ENCODE measurements at regions not wholly inside any gene's neighbourhood (a gene's known extent, or its start where the extent isn't known, plus 50 kb on each side); places are given as distances from the start of the nearest gene placed in this dataset.

DNA sequence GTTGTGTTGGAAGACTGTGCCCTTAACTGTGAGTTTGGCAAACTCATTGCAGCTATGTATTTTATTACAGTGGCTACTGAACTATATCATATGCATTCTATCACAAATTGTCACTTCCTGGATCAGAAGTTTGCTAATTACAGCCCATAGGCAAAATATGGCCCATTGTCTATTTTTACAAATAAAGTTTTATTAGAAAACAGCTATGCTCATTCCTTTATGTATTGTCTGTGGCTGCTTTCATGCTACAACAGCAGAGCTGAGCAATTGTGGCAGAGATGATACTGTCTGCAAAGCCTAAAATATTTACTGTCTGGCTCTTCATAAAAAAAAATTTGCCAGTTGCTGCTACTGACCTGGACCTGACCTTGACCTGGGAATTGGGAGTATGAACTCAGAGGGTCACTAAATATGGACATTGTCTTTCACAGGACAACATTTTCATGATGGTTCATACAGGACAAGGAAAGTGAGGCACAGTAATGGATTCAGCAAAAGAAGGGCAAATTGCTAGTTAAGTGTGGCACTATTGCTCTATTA, 316.9 kb downstream of the ZNF621 start:
- no peak for ATAC-seq
- intact Hi-C loops (cut with DNase I, micrococcal nuclease) = no loop called here
- DNase-seq = no peak

DNA sequence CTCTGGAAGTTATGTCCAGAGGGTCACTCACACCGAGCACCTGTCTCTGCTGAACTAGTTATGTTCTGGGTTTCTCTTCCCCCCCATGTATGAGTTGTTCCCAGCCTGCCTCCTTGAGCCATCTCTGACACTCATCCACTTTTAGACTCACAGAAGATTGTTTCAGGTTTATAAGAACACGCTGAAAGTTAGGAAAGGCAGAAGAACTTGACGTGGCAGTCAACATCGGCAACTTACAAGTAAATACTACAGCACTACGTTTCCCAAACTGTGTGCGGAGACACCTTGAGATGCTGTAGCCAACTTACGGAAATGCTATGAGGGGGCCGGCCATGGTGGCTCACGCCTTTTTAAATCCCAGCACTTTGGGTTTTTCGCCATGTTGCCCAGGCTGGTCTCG, 318.0 kb downstream of the ZNF621 start:
- no peak for ATAC-seq
- DNase-seq = no peak
- intact Hi-C loops (cut with DNase I, micrococcal nuclease) = no loop called here

DNA sequence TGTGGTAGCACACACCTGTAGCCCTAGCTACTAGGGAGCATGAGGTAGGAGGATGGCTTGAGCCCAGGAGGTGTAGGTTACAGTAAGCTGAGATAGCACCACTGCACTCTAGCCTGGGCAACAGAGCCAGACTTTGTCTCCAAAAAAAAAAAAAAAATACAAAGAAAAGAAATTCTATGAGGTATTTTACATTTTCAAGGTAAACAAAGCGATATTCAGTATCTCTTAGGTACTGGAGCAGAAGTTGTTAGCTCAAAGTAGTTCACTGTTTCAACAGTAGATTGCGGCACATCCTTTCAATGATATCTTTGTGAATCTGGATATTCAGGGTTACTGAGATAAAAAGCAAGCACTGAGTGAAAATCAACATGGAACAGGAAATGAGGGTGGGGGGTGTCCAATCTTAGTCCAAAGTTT, 318.5 kb downstream of the ZNF621 start:
- ATAC-seq (no peak), DNase-seq (no peak)
- intact Hi-C loops (cut with DNase I, micrococcal nuclease) = no loop called here

DNA sequence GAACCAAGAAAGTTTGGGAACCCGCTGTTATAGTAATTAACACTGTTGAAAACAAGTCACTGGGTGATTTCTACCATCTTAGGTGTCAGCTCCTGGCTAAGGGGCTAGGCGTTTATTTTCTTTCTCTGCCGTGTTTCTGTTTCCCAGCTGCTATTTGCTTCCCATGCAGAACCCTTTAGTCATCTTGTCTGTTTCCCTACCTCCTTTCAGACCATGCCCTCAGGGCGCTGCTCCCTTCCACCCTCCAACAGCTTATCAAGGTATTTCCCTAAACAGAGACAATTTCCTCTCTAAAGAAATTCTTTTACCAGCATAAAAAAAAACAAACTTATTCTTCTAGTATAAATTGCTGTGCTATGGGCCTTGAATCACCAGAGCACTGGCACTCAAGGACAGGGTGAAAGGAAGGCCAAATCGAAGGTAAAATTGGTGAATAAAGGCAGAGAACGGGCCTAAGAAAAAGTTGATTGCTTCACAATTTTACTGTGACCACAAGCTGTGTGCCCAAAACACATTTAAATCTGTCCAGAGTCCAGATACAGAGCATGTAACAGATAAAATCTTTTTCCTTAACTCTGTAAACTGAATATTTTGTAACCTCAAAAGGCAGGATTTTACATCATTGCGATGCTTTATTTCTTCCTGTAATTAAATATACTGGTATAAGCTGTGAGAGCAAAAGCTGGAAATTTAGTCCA, 319.2 kb downstream of the ZNF621 start:
- no peak for DNase-seq
- ATAC-seq = no peak
- intact Hi-C loops (cut with DNase I, micrococcal nuclease) = no loop called here

DNA sequence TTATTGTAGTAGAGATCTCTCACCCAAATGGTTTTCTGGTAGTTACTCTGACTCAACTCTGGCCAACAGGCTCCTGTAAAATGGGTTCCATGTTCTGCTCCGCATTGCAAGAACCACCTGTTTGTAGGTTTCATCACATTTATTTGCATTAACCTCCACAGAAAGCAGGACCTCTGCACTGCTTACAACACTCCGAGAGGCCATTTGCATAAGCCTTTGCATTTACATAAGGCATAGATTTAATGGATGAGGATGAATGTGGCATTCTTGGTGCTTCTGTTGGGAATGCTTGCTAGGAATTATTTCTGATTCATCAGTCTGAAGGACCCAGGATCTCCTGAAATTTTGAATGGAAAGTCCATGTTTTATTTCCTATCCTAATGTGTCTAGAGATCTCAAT, 320.1 kb downstream of the ZNF621 start:
- no peak for DNase-seq
- intact Hi-C loops (cut with DNase I, micrococcal nuclease) = no loop called here
- no peak for ATAC-seq

DNA sequence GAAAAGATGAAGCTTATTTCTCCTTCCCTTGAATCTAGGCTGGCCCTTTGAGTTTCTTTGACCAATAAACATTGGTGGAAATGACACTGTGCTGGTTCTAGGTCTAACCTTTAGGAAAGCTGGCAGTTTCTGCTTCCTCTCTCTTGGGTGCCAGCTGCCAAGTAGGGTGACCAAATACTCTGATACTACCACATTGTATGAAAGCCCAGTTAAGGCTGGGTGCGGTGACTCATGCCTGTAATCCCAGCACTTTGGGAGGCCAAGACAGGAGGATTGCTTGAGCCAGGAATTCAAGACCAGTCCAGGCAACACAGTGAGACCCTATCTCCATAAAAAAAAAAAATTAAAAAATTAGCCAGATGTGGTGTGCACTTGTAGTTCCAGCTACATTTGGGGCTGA, 320.7 kb downstream of the ZNF621 start:
- ATAC-seq (no peak), DNase-seq (no peak)
- intact Hi-C loops (cut with DNase I, micrococcal nuclease) = no loop called here

DNA sequence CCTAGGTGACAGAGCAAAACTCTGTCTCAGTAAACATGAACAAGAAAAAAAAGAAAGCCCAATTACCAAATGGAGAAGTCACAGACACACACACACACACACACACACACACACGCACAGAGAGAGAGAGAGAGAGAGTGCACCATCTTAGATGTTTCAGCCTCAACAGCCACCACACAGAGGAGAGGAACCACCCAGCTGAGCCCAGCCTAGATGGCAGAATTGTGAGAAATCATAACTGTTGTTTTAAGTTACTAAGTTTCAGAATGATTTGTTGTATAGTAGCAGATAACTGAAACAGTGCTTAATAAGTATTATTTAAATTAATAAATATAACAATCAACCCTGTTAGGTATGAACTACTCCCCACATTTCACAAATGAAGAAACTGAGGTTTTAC, 321.2 kb downstream of the ZNF621 start:
- no peak for ATAC-seq
- intact Hi-C loops (cut with DNase I, micrococcal nuclease) = no loop called here

DNA sequence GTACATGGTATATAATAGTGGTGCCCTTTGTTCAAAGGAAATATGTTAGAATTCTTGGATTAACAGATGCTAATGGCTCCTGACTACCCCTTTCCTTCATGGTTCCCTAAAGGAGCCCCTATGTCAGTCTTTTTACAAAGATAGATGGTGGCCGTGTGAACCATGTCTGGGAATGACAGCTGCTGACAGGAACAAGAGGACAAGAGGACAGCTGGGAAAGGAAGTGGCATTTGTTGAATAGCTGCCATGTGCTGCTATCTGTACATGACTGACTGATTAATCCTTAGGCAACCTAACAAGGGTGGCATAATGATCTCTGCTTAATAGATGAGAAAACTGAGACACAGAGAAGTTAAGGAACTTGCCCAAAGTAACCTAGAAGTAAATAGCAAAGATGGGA, 321.7 kb downstream of the ZNF621 start:
- ATAC-seq = no peak
- no peak for DNase-seq
- intact Hi-C loops (cut with DNase I, micrococcal nuclease) = no loop called here

More for the DNA sequence above, 321.2 kb downstream of the ZNF621 start:
- DNase-seq = no peak

DNA sequence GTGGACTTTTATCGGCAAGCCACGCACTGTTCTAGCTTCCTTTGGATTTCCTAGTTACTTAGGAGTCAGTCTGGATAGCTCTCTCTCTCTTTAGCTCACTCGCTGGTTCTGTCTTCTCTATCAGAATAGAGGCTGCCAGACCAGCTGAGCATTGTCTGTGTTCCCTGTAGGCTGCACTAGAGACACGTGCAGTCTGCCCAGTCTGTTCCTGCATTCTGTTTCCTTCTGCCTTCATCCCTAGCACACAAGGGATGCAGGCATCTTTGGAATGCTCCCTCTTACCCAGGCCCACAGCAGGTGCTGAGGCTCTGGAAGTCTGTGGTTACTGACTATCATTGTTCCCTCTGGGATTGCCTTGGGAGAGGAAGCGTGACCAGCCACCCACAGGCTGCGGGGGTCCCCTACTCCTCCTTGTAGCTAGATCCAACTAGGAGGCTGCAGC, 322.8 kb downstream of the ZNF621 start:
- intact Hi-C loops (cut with DNase I, micrococcal nuclease) = no loop called here
- ATAC-seq (peak; percentile 50), DNase-seq (no peak)

DNA sequence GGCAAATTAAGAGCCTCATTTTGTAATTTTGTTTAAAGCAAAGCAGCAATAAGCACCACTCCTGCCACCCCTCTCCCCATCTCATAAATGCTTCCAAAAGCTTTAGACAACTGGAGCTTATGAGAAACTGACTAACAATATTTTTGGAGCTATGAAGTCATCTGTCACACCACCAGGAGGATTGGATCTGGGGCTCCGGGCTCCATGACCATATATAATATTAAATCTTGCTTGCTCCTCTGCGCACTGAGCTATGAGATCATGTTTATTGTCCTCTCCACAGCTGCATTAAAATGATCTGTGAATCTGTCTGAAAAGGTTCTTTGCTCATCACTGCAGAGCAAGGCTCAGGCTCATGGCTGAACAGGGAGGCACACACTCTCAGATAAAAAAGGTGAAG, 323.7 kb downstream of the ZNF621 start:
- DNase-seq = no peak

DNA sequence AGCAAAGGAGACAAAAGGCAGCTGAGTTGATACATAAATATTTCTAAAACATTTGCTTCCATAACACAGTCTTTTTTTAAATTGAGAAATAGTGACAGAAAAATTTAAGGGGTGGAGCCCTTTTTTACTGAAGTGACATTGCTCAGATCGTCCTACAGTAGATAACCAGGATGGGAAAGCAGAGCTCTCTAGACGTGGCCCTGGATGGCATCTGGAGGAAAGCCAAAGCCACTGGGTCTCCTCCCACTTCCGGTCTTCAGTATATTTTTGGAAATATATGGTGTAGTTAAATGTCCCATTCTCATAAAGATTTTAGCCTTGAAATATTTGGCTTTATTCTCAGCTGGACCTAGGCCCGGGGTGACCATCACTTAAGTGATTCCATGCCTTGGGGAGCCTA, 326.1 kb downstream of the ZNF621 start:
- intact Hi-C loops (cut with DNase I, micrococcal nuclease) = no loop called here
- DNase-seq (no peak), ATAC-seq (no peak)

More for the DNA sequence above, 323.7 kb downstream of the ZNF621 start:
- intact Hi-C loops (cut with DNase I, micrococcal nuclease) = no loop called here
- no peak for ATAC-seq

DNA sequence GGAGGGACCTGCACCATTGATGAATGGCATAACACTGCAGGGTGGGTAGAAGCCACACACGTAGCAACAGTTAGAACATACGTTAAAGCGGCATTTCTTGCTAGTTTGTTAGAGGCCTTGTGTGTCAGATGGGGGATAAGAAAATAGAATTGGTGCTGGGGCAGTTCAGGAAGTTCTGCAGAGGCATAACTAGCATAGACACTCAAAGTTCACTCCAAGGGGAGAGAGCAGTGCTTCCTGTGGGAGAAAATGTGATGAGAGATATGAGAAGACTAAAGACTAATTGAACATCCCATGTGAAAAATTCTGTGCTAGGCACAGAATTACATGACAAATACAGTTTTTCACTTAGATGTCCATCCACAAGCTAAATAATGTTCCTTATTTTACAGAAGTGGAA, 327.1 kb downstream of the ZNF621 start:
- DNase-seq (no peak), ATAC-seq (no peak)
- intact Hi-C loops (cut with DNase I, micrococcal nuclease) = no loop called here

DNA sequence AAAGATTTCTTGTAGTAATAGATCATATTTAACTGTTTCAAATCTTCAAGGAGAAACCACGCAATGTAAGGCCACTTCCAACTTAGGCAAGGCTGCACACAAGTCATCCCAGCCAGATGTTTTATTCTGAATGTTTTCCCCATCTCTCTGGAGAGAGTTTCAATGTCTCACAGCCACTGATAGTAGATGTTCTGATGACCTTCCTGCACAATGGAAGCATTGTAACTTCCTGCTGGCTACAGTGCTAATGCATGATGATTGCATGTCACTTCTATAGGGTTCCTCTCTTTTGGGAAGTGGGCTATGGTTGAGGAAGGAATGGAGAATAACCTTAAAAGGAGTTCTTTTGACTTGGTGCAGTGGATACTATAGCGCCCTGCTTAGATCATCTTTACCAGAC, 328.0 kb downstream of the ZNF621 start:
- no peak for DNase-seq
- intact Hi-C loops (cut with DNase I, micrococcal nuclease) = no loop called here
- ATAC-seq = no peak

DNA sequence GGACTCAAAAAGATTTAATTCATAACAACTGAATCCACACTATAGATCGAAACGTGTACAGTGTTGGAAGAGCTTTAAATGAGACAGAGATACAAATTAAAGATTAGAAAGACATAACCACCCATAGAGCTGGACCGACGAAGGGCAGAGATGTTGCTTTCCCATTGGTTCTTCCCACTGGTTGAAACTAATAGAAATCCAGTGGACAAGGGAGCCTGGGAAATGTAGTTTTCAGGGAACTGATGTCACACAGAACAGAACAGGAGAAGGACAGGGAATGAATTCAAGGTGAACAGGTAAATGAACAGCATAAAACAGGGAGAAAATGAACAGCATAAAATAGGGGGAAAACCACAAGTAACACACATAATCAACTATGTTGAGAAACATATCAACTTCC, 328.7 kb downstream of the ZNF621 start:
- no peak for DNase-seq
- intact Hi-C loops (cut with DNase I, micrococcal nuclease) = no loop called here
- ATAC-seq = no peak

DNA sequence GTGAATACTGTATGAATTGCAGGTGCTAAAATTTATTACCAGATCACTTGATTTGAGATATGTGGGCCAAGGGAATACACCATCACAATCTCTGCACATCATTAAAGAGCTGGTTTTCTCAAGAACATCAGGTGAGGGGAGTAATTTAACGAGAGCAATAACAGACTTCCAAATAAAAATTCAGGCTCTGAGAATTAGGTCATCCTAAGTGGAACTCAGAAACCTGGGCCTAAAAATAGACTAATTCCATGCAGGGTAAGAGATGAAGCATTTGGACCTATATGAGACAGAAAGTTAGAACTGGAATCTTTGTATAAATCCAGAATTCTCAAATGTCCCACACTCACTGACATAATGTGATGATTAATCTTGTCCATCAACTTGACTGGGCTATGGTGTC, 331.1 kb downstream of the ZNF621 start:
- DNase-seq = no peak
- intact Hi-C loops (cut with DNase I, micrococcal nuclease) = no loop called here
- no peak for ATAC-seq

DNA sequence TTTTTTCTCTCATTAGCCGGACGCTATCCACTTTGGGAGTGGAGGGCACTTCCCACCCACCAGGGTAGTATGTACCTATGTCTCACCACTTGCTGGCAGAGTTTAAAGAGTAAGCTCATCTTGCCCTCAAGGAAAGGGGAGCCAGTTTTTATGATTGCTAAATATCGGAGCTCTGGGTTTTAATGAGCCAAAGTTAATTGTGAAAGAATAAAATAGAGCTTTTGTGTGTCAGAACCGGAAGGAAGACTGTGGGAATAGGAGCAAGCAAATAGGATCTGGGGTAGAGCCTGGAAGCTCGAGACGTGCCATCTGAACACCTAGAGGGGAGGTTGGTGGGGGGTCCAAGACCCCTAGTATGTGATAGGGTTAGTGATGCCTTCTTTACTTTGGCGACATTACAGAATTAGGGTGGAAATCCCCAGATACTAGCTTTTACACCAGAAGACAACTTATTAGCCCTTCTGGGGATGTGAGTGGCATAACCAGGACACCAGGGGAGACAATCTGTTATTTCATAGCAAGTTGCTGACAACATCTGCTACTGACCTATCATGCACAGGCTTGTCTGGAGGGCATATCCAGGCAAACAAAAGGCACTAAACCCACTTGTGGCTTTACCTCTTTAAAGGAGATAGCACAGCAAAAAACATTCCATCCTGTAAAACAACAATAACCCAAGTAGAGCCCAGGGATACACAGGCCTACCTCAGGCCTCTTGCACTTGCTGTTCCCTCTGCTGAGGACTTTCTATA, 333.8 kb downstream of the ZNF621 start:
- intact Hi-C loops (cut with DNase I, micrococcal nuclease) = no loop called here
- ATAC-seq (no peak), DNase-seq (no peak)

DNA sequence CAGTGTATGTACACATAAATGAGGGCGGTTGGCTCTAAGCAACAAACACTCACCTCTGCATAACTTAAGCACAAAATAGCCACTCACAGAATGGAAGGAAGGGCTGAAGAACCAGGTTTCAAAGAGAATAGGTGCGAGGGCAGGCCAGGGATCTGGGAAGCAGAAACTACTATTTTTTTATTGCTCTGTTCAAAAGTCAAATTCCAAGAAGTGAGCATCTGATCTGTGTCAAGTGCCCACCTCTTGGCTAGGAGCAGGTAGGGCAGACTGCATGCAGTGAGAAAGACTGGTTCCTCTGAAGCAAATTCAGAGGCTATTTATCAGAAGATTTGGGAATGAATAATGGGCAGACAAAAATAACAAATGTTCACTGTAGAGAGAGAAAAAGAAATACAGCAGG, 336.4 kb upstream of the CTNNB1 start:
- ATAC-seq (no peak), DNase-seq (no peak)
- intact Hi-C loops (cut with DNase I, micrococcal nuclease) = no loop called here

DNA sequence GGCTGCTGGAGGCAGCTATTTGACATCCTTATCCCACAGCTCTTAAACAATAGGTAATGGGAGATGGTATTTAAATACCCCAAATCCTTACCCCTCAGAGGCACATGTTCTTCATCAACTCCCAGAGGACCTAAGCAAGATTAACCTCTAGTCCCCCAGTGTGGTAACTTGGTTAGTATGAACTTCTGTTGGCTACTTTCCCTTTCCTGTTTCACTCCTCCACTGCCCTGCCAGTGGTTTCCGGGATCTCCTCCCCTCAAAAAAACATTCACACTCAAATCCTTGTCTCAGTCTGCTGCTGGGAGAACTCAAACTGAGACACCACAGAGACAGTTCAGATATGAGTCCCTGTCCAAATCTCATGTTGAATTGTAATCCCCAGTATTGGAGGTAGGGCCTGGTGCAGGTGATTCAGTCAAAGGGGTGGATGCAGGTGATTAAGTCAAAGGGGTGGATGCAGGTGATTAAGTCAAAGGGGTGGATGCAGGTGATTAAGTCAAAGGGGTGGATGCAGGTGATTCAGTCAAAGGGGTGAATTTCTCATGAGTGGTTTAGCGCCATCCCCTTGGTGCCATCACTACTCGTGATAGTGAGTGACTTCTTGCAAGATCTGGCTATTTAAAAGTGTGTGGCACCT, 335.0 kb upstream of the CTNNB1 start:
- intact Hi-C loops (cut with DNase I, micrococcal nuclease) = no loop called here
- DNase-seq = no peak
- no peak for ATAC-seq

DNA sequence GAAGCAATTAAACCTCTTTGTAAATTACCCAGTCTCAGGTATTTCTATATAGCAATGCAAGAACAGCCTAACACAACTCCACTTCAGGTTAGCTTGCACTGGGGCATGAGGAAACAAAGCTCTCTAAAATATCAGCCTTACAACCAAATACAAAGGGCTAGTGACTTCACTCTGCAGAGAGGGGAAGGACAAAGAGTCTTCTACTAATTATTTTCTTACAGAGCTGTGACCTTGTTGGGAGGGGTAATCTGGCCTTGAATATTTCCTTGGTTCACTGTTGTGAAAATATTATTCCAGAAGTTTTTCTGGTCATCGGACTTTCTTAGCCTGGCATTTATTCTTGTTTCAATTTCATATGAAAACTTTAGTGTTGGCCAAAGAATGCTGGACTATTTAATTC, 334.4 kb upstream of the CTNNB1 start:
- no peak for ATAC-seq
- no peak for DNase-seq
- intact Hi-C loops (cut with DNase I, micrococcal nuclease) = no loop called here

DNA sequence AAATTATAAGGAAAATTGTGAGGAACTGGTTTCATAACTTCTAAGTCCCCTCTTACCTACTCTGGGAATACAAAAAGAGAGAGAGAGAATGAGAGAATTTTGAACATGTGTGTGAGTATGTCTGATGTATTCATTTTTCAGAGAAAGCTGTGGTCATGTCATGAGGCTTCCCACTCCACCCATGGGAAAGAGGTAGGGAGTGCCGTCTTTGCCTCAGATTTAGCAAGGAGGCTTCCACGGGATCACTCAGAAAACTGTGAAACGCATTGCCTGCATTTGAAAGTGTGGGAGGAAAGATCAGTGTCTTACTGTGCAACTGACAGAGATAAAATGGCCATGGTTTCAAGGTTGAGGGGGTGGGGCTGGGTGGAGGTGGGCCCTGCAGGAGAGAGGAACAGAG, 331.5 kb upstream of the CTNNB1 start:
- intact Hi-C loops (cut with DNase I, micrococcal nuclease) = no loop called here
- DNase-seq (no peak), ATAC-seq (no peak)
